MCF 10A (cell line): ENCODE measurements at regions not wholly inside any gene's neighbourhood (a gene's known extent, or its start where the extent isn't known, plus 50 kb on each side); places are given as distances from the start of the nearest gene placed in this dataset.

Experiments used
- BruUV-seq: library from RNA; stranded (reverse); fragments of 400-500 nt; replicated peaks from 2 replicates; lab custom pipeline; 2021; lab: Mats Ljungman, UMichigan
- CTCF ChIA-PET: fragments of 300-600 bp; sonication (Branson Sonifier 250); formaldehyde crosslinking; extraction: SDS; loops from one replicate; lab custom pipeline; 2021; ENCODE audit warnings: antibody characterized with exemption, inconsistent platforms; lab: Yijun Ruan, JAX
- POLR2A ChIA-PET: fragments of 300-600, 350-650 bp; sonication (Branson Sonifier 250); formaldehyde crosslinking; extraction: SDS; loops from one replicate; lab custom pipeline; 2020; ENCODE audit warnings: antibody characterized with exemption, inconsistent platforms; lab: Yijun Ruan, JAX
- DNase-seq: peaks from one replicate; pipeline ENCODE4 v3.0.0-alpha.2; 2018; ENCODE audit not compliant: unreplicated experiment
- H3K27ac Mint-ChIP-seq: one replicate; pipeline ENCODE4 v1.8.0; 2022; ENCODE audit warnings: mild to moderate bottlenecking, low read depth, mixed read lengths; ENCODE audit not compliant: unreplicated experiment
- H3K27me3 Mint-ChIP-seq: one replicate; pipeline ENCODE4 v1.8.0; 2022; ENCODE audit warnings: mixed read lengths; ENCODE audit not compliant: insufficient read depth, unreplicated experiment
- H3K36me3 Mint-ChIP-seq: one replicate; pipeline ENCODE4 v1.8.0; 2022; ENCODE audit warnings: mild to moderate bottlenecking, moderate library complexity, mixed read lengths; ENCODE audit not compliant: insufficient read depth, unreplicated experiment
- H3K4me1 Mint-ChIP-seq: one replicate; pipeline ENCODE4 v1.8.0; 2022; ENCODE audit warnings: mixed read lengths; ENCODE audit not compliant: insufficient read depth, unreplicated experiment
- H3K4me3 Mint-ChIP-seq: one replicate; pipeline ENCODE4 v1.8.0; 2022; ENCODE audit warnings: mild to moderate bottlenecking, moderate library complexity, mixed read lengths; ENCODE audit not compliant: unreplicated experiment
- H3K9me3 Mint-ChIP-seq: one replicate; pipeline ENCODE4 v1.8.0; 2022; ENCODE audit warnings: mixed read lengths; ENCODE audit not compliant: unreplicated experiment
- CTCF ChIP-seq: fragments of 200-600 bp; IDR thresholded peaks from one replicate; pipeline ENCODE4 v1.8.0; 2022; ENCODE audit warnings: antibody characterized with exemption, mild to moderate bottlenecking; ENCODE audit not compliant: unreplicated experiment
- intact Hi-C: fragments of 100-400 bp; cut with micrococcal nuclease; formaldehyde crosslinking; loops from 2 replicates; pipeline ENCODE4 v1.14.1; 2022

- Mint-ChIP-seq H3K36me3 (no peaks in the 10 kb centered on the region), H3K4me3 (no peak overlapping the region), H3K27me3 (no peaks in the 10 kb centered on the region), H3K9me3 (no peaks in the 10 kb centered on the region), H3K4me1 (no peaks in the 10 kb centered on the region), H3K27ac (no peak overlapping the region)
- ChIA-PET CTCF (no interaction called here), POLR2A (interaction anchor here (0.6 kb wide), 1 partner anchor 104 kb away, joined by 3 read pairs; no protein-coding TSS in a partner anchor)
- no peak for DNase-seq
- TF ChIP-seq CTCF: no peak
- intact Hi-C loops: no loop called here
- no TSS peak for BruUV-seq
These were observed 507.9 kb upstream of the LCORL start for GRCh38 chr4:18529482-18529881.

DNA sequence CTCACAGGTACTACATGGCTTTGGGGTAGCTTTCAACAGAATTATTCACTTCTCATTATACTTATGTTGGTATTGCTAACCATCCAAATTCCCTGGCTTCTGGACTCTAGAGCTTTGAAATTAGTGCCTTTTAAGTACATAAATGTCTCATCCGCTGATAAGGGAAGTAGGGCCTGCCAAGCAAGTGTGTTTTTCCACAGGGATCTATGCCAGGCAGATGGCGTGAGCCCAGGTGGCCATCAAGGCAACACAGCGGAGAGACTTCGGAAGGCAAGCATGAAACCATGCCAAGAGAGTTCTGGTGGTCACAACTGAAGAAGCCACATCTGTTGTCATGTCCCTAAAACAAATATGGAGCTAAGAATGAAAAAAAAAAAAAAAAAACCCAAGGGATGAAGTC, 503.1 kb upstream of the LCORL start:
- POLR2A ChIA-PET: no interaction called here
- no peak overlapping the region for H3K4me3 Mint-ChIP-seq
- no peaks in the 10 kb centered on the region for H3K4me1 Mint-ChIP-seq
- H3K9me3 Mint-ChIP-seq: no peaks in the 10 kb centered on the region
- no TSS peak for BruUV-seq
- no peak for DNase-seq
- H3K27me3 Mint-ChIP-seq: no peaks in the 10 kb centered on the region
- intact Hi-C loops: no loop called here
- CTCF ChIA-PET: interaction anchor here (0.6 kb wide), 1 partner anchor 1775 kb away, joined by 4 read pairs; no protein-coding TSS in a partner anchor
- no peak for TF ChIP-seq CTCF
- H3K36me3 Mint-ChIP-seq: no peaks in the 10 kb centered on the region
- H3K27ac Mint-ChIP-seq: no peak overlapping the region

DNA sequence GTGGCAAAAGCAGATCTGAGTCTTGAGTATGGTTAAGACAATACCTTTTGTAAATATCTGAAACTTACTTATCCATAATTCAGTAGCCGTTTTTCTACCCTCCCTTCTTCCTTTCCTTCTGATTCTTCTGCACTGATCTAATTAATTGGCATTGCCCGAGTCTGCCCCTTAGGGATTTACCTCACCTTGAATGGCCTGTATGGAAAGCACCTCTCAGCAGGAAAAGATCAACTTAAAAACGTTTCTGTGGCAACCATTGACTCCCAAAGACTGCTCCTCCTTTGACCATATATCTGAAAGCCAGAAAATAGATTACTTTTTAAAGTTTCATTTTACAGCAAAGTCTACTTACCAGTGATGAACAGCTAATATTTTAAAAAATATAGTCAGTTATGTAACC, 496.5 kb upstream of the LCORL start:
- Mint-ChIP-seq H3K27ac (no peak overlapping the region), H3K4me1 (no peaks in the 10 kb centered on the region), H3K4me3 (no peak overlapping the region), H3K27me3 (no peaks in the 10 kb centered on the region), H3K9me3 (no peaks in the 10 kb centered on the region), H3K36me3 (no peaks in the 10 kb centered on the region)
- intact Hi-C loops: no loop called here
- no TSS peak for BruUV-seq
- CTCF ChIA-PET: interaction anchor here (0.5 to 1.5 kb wide), 2 partner anchors 10 to 67 kb away, joined by 3 to 4 read pairs; no protein-coding TSS in a partner anchor
- TF ChIP-seq CTCF: no peak
- no peak for DNase-seq
- POLR2A ChIA-PET: no interaction called here

DNA sequence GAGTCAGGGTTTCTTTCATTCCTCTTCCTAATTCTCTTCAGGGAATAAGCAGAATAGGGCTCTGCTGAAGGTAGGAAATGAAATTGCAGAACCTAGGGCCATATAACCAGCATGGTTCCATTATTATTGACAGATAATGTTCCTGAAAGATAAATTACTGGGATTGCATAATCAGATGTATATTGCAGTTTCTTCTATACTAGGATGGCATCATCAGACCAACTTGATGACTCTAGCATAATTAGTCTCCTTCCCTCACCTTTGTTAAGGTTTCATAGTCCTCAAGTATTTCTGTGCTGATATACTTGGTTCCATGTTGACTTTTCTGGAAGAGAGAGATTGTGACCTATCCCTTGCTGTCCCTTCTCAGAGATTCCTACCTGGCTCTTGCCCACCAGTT, 492.3 kb upstream of the LCORL start:
- POLR2A ChIA-PET: no interaction called here
- DNase-seq: no peak
- Mint-ChIP-seq H3K9me3 (no peaks in the 10 kb centered on the region), H3K36me3 (no peaks in the 10 kb centered on the region), H3K27me3 (no peaks in the 10 kb centered on the region), H3K4me3 (no peak overlapping the region), H3K27ac (no peak overlapping the region), H3K4me1 (no peaks in the 10 kb centered on the region)
- intact Hi-C loops: no loop called here
- no TSS peak for BruUV-seq
- no peak for TF ChIP-seq CTCF
- CTCF ChIA-PET: no interaction called here
